CD4-positive, alpha-beta T cell (primary cell): ENCODE measurements at regions not wholly inside any gene's neighbourhood (a gene's known extent, or its start where the extent isn't known, plus 50 kb on each side); places are given as distances from the start of the nearest gene placed in this dataset.
"Not testable (repeated sequence)": the region's sequence is repeated elsewhere in the genome, so short reads cannot be mapped to it uniquely, and the experiment has no call there.

ENCODE experiments used
- ATAC-seq: fragments of 200-7000 bp; cut with Tn5 transposase; one replicate; pipeline ENCODE4 v1.10.0; 2022; ENCODE audit warnings: mild to moderate bottlenecking; ENCODE audit not compliant: poor library complexity
- CTCF ChIA-PET: fragments of 350-600 bp; sonication (Branson Sonifier 250); formaldehyde crosslinking; loops from one replicate; lab custom pipeline; 2021; ENCODE audit warnings: antibody characterized with exemption, inconsistent platforms; lab: Charles Lee
- POLR2A ChIA-PET: fragments of 350-600 bp; sonication (Branson Sonifier 250); formaldehyde crosslinking; loops from one replicate; lab custom pipeline; 2021; ENCODE audit warnings: antibody characterized with exemption, inconsistent platforms; lab: Charles Lee
- DNase-seq, 14 experiments: peaks; one replicate each; pipeline ENCODE4 v3.0.0-alpha.2; 2013 to 2020; ENCODE audit warnings: mixed read lengths in 2 of 14
- H3K27ac ChIP-seq, 2 donors: one replicate each; pipeline versions ENCODE4 v1.5.1 to v1.7.0; 2013; ENCODE audit warnings: low read length in 2 of 2, low read depth in 1 of 2, mild to moderate bottlenecking in 1 of 2
- H3K27me3 ChIP-seq, 2 experiments: 1 replicate in 1 of 2; 2 replicates in 1 of 2; pipeline versions ENCODE4 v1.6.1 to v1.7.0; 2013; ENCODE audit warnings: low read length in 2 of 2, control low read depth in 1 of 2, mild to moderate bottlenecking in 1 of 2, moderate library complexity in 1 of 2; ENCODE audit not compliant: insufficient read depth in 2 of 2, control insufficient read depth in 1 of 2
- H3K36me3 ChIP-seq: one replicate; pipeline ENCODE4 v1.6.1; 2013; ENCODE audit warnings: low read length, control low read depth; ENCODE audit not compliant: insufficient read depth
- H3K4me1 ChIP-seq: one replicate; pipeline ENCODE4 v1.6.1; 2013; ENCODE audit warnings: low read length, control low read depth; ENCODE audit not compliant: insufficient read depth
- H3K4me3 ChIP-seq: one replicate; pipeline ENCODE4 v1.5.1; 2013; ENCODE audit warnings: mild to moderate bottlenecking, low read length, moderate library complexity
- H3K9me3 ChIP-seq, 2 experiments: 1 replicate in 1 of 2; 2 replicates in 1 of 2; pipeline versions ENCODE4 v1.6.1 to v1.7.0; 2013; ENCODE audit warnings: low read length in 2 of 2, mild to moderate bottlenecking in 2 of 2, control low read depth in 1 of 2, moderate library complexity in 1 of 2; ENCODE audit not compliant: control insufficient read depth in 1 of 2, insufficient read depth in 1 of 2
- H3K27ac Mint-ChIP-seq: one replicate; pipeline ENCODE4 v1.8.0; 2020; ENCODE audit warnings: mixed read lengths
- H3K27me3 Mint-ChIP-seq: one replicate; pipeline ENCODE4 v1.8.0; 2021; ENCODE audit warnings: mixed read lengths
- H3K36me3 Mint-ChIP-seq: one replicate; pipeline ENCODE4 v1.8.0; 2021; ENCODE audit warnings: low read depth, mixed read lengths
- H3K4me1 Mint-ChIP-seq: one replicate; pipeline ENCODE4 v1.8.0; 2021; ENCODE audit warnings: low read depth, mixed read lengths
- H3K4me3 Mint-ChIP-seq: one replicate; pipeline ENCODE4 v1.8.0; 2020; ENCODE audit warnings: mild to moderate bottlenecking, mixed read lengths
- H3K9me3 Mint-ChIP-seq: one replicate; pipeline ENCODE4 v1.8.0; 2020; ENCODE audit warnings: mixed read lengths
- intact Hi-C, 2 experiments: fragments of 100-400 bp; cut with DNase I in 1 of 2; cut with micrococcal nuclease in 1 of 2; formaldehyde crosslinking; loops; one replicate each; pipeline versions ENCODE4 v1.15.1 to v1.9.0; 2023 to 2025; cut with DNase I, micrococcal nuclease
- TF ChIP-seq, protein P1 (sequence below): fragments of 200-600 bp; IDR thresholded peaks from one replicate; pipeline ENCODE4 v1.8.0; 2022; ENCODE audit warnings: antibody characterized with exemption, mild to moderate bottlenecking

DNA sequence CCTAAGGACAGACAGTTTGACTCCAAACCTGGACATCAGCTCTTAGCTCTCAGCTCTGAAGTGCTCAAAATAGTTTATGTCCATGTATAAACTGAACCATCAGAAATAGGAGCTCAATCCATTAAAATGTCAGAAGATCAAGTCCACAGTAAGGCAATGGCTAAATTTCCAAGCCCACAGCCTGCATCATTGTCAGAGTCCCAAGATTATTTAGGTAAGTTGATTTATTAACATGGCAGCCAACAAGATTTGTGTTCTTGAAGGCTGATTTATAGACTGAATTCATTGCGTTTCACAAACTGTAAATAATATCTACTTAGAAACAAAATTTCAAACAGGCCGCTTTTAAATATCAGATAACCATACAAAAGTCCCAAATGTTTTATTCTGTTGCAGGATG lies 286.5 kb upstream of the ADGRL3 start:
- Histone ChIP-seq H3K27ac (no peak overlapping the region), H3K36me3 (no peaks in the 10 kb centered on the region), H3K4me3 (no peak overlapping the region), H3K9me3 (peaks cover 0 to 3% of the 10 kb centered on the region in 2 experiments), H3K4me1 (no peaks in the 10 kb centered on the region), H3K27me3 (no peaks in the 10 kb centered on the region)
- ATAC-seq (no peak), DNase-seq (no peak)
- H3K36me3 Mint-ChIP-seq: no peaks in the 10 kb centered on the region
- H3K9me3 Mint-ChIP-seq: peaks cover 15% of the 10 kb centered on the region
- TF ChIP-seq, protein P1, sequence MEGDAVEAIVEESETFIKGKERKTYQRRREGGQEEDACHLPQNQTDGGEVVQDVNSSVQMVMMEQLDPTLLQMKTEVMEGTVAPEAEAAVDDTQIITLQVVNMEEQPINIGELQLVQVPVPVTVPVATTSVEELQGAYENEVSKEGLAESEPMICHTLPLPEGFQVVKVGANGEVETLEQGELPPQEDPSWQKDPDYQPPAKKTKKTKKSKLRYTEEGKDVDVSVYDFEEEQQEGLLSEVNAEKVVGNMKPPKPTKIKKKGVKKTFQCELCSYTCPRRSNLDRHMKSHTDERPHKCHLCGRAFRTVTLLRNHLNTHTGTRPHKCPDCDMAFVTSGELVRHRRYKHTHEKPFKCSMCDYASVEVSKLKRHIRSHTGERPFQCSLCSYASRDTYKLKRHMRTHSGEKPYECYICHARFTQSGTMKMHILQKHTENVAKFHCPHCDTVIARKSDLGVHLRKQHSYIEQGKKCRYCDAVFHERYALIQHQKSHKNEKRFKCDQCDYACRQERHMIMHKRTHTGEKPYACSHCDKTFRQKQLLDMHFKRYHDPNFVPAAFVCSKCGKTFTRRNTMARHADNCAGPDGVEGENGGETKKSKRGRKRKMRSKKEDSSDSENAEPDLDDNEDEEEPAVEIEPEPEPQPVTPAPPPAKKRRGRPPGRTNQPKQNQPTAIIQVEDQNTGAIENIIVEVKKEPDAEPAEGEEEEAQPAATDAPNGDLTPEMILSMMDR: no peak
- CTCF ChIA-PET: no interaction called here
- intact Hi-C loops: no loop called here
- H3K27ac Mint-ChIP-seq: no peak overlapping the region
- no peak overlapping the region for H3K4me3 Mint-ChIP-seq
- POLR2A ChIA-PET: no interaction called here
- no peaks in the 10 kb centered on the region for H3K27me3 Mint-ChIP-seq
- H3K4me1 Mint-ChIP-seq: no peaks in the 10 kb centered on the region

DNA sequence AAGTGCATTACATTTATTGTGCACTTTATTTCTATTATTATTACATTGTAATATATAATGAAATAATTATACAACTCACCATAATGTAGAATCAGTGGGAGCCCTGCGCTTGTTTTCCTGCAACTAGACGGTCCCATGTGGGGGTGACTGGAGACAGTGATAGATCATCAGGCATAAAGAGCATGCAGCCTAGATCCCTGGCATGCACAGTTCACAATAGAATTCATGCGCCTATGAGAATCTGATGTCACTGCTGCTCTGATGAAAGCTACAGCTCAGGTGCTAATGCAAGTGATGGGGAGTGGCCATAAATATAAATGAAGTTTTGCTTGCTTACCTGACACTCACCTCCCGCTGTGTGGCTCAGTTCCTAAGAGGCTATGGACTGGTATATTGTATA lies 278.4 kb upstream of the ADGRL3 start:
- intact Hi-C loops, H3K4me3 Mint-ChIP-seq, H3K27me3 Mint-ChIP-seq, H3K27me3 ChIP-seq, H3K36me3 ChIP-seq, H3K9me3 ChIP-seq, ATAC-seq, H3K4me3 ChIP-seq, H3K27ac Mint-ChIP-seq, CTCF ChIA-PET, POLR2A ChIA-PET, H3K4me1 Mint-ChIP-seq, H3K9me3 Mint-ChIP-seq, DNase-seq, H3K4me1 ChIP-seq, H3K27ac ChIP-seq, H3K36me3 Mint-ChIP-seq: not testable (repeated sequence)

DNA sequence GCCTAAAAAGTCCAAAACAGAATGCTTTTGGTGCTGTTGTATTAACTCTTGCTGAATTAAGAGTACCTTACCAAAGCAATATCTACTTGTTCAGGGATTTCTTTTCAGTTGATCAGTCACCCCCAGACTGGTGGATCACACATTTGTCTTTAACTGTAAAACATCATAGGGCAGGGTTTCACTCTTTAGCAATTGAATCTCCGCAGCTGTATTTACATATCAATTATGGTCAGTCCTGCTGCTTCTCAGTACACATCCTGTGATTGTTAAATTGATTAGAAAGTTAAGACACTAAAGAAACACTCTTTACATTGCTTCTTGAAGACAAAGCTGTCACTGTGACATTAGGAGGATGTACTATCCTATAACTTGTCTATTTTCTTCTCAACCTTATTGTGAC lies 277.1 kb upstream of the ADGRL3 start:
- ATAC-seq: no peak
- Histone ChIP-seq H3K4me3 (no peak overlapping the region), H3K36me3 (no peaks in the 10 kb centered on the region), H3K27ac (no peak overlapping the region), H3K9me3 (no peaks in the 10 kb centered on the region), H3K27me3 (no peaks in the 10 kb centered on the region), H3K4me1 (no peaks in the 10 kb centered on the region)
- Mint-ChIP-seq H3K27ac (no peak overlapping the region), H3K27me3 (no peaks in the 10 kb centered on the region), H3K9me3 (peaks cover 3% of the 10 kb centered on the region), H3K4me1 (no peaks in the 10 kb centered on the region), H3K36me3 (no peaks in the 10 kb centered on the region), H3K4me3 (no peak overlapping the region)
- ChIA-PET POLR2A (no interaction called here), CTCF (no interaction called here)
- DNase-seq: no peak
- TF ChIP-seq, protein P1: no peak
- intact Hi-C loops: no loop called here

DNA sequence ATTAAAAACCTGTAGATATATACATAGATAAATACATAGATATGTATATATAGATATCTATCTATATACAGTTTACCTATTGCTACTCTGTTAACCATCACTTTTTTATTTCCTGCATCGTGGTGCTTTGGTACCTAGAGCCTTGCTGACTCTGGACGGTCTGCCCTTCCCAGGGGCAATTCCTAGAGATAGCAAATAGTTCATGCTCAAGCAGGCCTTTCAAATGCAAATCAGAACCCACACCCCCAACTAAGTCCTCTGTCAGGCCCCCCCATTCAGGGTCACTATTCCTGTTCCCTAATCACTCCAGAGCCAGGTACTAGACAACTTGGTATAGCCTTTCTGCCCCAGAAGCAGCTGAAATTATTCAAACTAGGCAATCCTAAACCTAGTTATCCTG lies 273.5 kb upstream of the ADGRL3 start:
- ChIA-PET CTCF (no interaction called here), POLR2A (no interaction called here)
- no peaks in the 10 kb centered on the region for H3K9me3 ChIP-seq
- no peak overlapping the region for H3K27ac ChIP-seq
- intact Hi-C loops: no loop called here
- H3K27me3 Mint-ChIP-seq: no peaks in the 10 kb centered on the region
- TF ChIP-seq, protein P1: no peak
- ATAC-seq (no peak), DNase-seq (no peak)
- H3K27me3 ChIP-seq: no peaks in the 10 kb centered on the region
- H3K4me3 ChIP-seq: no peak overlapping the region
- no peak overlapping the region for H3K4me3 Mint-ChIP-seq
- H3K4me1 Mint-ChIP-seq: no peaks in the 10 kb centered on the region
- no peaks in the 10 kb centered on the region for H3K36me3 ChIP-seq
- no peaks in the 10 kb centered on the region for H3K36me3 Mint-ChIP-seq
- H3K27ac Mint-ChIP-seq: no peak overlapping the region
- H3K4me1 ChIP-seq: no peaks in the 10 kb centered on the region
- peaks cover 5% of the 10 kb centered on the region for H3K9me3 Mint-ChIP-seq
